ENCODE measurements at regions not wholly inside any gene's neighbourhood (a gene's known extent, or its start where the extent isn't known, plus 50 kb on each side); places are given as distances from the start of the nearest gene placed in this dataset.

GRCh38 chr4:96736352-96736889 is 896.5 kb downstream of the PDHA2 start:
- TF ChIP-seq REST (IDR thresholded peaks at IDR 0.05) (no peak), RXRA (IDR thresholded peaks at IDR 0.05) (no peak), RAD21 (IDR thresholded peaks at IDR 0.05) (no peak), CTCF (IDR thresholded peaks at IDR 0.05; ENCODE audit: low read depth, low read length, missing input control) (no peak), ZBTB33 (IDR thresholded peaks at IDR 0.05) (no peak)

Data from liver (tissue), 3 donors.